NCI-H128 (cell line): ENCODE measurements at regions not wholly inside any gene's neighbourhood (a gene's known extent, or its start where the extent isn't known, plus 50 kb on each side); places are given as distances from the start of the nearest gene placed in this dataset.
"Not testable (repeated sequence)": the region's sequence is repeated elsewhere in the genome, so short reads cannot be mapped to it uniquely, and the experiment has no call there.

Experiments used
- DNase-seq: peaks from one replicate; lab custom pipeline; 2025; ENCODE audit not compliant: unreplicated experiment; lab: John Stamatoyannopoulos, UW

GRCh38 chr3:127420829-127421228 lies 133.0 kb upstream of the PRR20G start:
- DNase-seq = no peak

- no peak for DNase-seq
Measured at GRCh38 chr3:127419641-127420553, 132.1 kb upstream of the PRR20G start.

- no peak for DNase-seq
Measured at GRCh38 chr3:127419182-127419581, 131.3 kb upstream of the PRR20G start.

GRCh38 chr3:127418560-127419147 lies 130.8 kb upstream of the PRR20G start:
- no peak for DNase-seq

GRCh38 chr3:127417709-127418559 lies 130.1 kb upstream of the PRR20G start:
- no peak for DNase-seq

- DNase-seq = no peak
Measured at GRCh38 chr3:127413871-127414270, 126.0 kb upstream of the PRR20G start.

GRCh38 chr3:127413318-127413673 lies 125.5 kb upstream of the PRR20G start:
- no peak for DNase-seq

- no peak for DNase-seq
Measured at GRCh38 chr3:127412578-127413317, 124.9 kb upstream of the PRR20G start.

GRCh38 chr3:127411875-127412274 lies 124.0 kb upstream of the PRR20G start:
- DNase-seq = not testable (repeated sequence)

- no peak for DNase-seq
Measured at GRCh38 chr3:127411083-127411727, 123.4 kb upstream of the PRR20G start.

- DNase-seq = no peak
Measured at GRCh38 chr3:127410678-127411077, 122.8 kb upstream of the PRR20G start.

- no peak for DNase-seq
Measured at GRCh38 chr3:127410137-127410488, 122.3 kb upstream of the PRR20G start.

GRCh38 chr3:127409421-127410136 lies 121.7 kb upstream of the PRR20G start:
- DNase-seq = no peak

- no peak for DNase-seq
Measured at GRCh38 chr3:127408684-127409420, 121.0 kb upstream of the PRR20G start.

- no peak for DNase-seq
Measured at GRCh38 chr3:127408022-127408683, 120.3 kb upstream of the PRR20G start.

- no peak for DNase-seq
Measured at GRCh38 chr3:127407026-127407939, 119.4 kb upstream of the PRR20G start.

GRCh38 chr3:127406309-127407025 lies 118.6 kb upstream of the PRR20G start:
- no peak for DNase-seq
